Cerebellar cortex (tissue), 1 donor: ENCODE measurements at regions not wholly inside any gene's neighbourhood (a gene's known extent, or its start where the extent isn't known, plus 50 kb on each side); places are given as distances from the start of the nearest gene placed in this dataset.
"Not testable (repeated sequence)": the region's sequence is repeated elsewhere in the genome, so short reads cannot be mapped to it uniquely, and the experiment has no call there.

ENCODE experiments used
- DNase-seq: peaks from one replicate; pipeline ENCODE4 v3.0.0-alpha.2; 2015; ENCODE audit warnings: low spot score

GRCh38 chr15:98524838-98525660 is 123.3 kb upstream of the IGF1R start:
- no peak for DNase-seq

DNA sequence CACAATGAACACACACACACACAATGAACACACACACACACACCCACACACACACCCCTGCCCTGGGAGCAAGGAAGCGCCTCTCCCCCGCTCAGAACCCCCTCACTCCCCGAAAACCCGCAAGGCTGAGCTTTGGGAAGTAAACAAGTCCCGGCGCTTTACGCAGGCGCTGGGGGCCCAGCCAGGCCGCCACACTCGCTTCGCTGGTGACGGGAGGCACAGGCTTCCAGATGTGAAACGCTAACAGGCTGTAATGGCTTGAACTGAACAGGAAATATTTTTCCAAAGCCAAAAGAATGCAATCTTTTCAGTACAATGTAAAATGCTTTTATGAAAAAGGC is 122.7 kb upstream of the IGF1R start:
- DNase-seq = no peak

DNA sequence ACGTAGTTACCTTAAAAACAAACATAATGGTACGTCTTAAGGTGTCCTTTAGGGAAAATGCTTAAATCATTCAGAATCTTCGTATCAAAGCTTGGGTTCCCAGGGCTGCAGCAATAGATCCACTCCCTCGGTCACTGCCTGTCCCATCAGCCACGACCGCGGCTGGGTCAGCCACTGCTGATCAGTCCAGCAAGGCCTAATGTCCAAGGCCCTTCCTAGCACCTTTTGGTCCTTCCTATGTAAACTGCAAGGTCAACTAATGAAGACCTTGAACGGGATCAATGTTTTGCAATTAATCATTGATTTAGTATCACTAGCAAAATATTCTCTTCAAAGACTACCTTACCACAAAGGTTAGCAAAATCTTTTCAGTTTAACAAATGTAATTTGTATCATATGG is 122.2 kb upstream of the IGF1R start:
- DNase-seq = no peak

- DNase-seq = no peak
Measured at GRCh38 chr15:98528046-98528725, 120.2 kb upstream of the IGF1R start.

DNA sequence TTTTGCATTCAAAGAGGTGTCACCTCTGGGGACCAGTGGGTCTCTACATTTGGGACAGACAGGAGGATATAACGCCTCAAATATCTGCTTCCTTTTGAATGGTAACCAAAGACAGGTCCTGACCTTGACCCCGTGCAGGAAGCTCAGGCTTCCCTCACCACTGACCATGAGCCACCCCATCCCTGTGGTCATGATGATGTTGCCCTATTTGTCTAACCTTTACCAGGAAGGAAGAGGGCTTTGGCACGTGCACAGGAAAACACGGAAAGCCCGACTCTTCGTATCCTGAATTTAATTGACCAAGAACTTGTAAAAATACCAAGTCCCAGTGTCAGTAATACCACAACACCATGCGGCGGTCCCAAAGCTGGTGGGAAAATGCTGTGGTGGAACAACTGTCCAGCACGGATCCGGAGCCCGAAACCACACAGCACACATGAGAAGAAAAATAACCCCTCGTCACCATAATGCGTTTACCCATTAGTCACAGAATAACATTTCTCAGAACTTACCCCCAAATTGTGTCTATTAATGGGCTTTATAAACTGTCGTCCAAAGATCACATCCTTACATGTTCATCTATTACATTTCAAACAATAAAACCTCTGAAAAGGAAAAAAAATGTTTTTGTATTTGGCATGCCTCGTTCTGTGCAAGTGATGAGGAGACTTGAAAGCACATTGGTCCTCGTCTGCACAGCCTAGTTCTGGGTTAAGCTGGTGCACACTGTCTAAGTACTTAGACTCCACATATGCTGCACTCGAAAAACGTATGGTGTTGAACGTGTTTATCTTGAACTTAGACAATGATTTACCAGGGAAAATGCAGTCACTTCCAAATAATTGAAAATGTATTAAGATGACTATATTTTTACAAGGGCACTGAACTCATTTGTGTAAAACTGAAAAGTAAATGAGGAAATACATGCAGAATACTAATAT is 118.9 kb upstream of the IGF1R start:
- DNase-seq = no peak

DNA sequence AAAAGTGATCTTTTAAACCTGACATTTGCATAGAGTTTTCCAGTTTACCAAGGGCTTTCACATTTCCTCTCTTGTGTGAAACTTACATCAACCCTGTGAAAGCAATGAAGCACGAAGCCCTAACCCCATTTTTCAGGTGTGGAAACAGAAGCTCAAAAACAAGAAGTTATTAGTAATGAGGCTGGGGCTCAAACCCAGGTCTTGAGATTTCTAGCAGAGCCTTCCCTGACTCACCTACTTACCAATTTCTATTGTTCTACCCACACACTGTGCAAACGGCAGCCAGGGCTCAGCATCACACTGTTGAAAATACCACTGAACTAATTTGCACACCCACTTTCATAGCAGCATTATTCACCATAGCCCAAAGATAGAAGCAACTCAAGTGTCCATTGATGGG is 117.8 kb upstream of the IGF1R start:
- DNase-seq = no peak

- no peak for DNase-seq
Measured at GRCh38 chr15:98532063-98532462, 116.3 kb upstream of the IGF1R start.

- no peak for DNase-seq
Measured at GRCh38 chr15:98536976-98537375, 111.4 kb upstream of the IGF1R start.

DNA sequence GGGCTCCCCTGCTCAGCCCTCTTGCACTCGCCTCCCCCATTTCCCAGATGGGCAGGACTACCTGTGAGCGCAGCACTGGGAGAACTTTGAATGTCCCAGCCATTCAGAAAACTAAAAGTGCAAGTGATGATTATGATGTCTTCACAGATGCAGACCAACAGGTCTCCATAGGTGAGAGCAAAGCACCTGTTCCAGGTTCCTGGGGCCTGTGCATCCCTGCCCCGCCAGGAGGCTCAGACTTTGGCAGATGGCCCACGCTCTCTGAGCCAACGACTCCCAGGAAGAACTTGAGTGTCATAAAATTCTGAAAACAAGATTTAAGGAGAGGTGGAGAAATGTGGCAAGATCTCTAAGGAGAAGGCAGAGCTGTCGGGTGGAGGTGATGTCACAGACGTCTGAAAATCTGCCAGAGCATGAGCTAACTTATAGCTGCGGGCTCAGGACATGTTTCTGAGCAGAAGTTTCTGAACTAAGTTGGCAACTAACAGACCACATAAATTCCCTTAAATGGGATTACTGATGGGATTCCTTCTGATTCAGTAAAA is 110.8 kb upstream of the IGF1R start:
- DNase-seq = no peak

DNA sequence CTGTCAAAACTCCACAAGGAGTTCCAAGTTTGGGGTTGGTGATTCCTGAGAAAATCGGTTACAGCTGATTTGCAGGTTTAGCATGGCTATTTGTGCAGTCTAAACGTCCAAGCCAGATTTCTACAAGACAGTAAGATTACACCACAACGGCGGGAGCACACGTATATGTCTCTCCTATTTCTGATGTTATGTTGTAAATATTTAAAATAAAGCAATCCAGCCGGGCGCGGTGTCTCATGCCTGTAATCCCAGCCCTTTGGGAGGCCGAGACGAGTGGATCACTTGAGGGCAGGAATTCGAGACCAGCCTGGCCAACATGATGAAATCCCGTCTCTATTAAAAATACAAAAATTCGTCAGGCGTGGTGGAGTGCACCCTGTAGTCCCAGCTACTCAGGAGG is 106.8 kb upstream of the IGF1R start:
- DNase-seq = no peak

GRCh38 chr15:98543237-98543636 is 105.1 kb upstream of the IGF1R start:
- no peak for DNase-seq

- DNase-seq = no peak
Measured at GRCh38 chr15:98546329-98546728, 102.0 kb upstream of the IGF1R start.

DNA sequence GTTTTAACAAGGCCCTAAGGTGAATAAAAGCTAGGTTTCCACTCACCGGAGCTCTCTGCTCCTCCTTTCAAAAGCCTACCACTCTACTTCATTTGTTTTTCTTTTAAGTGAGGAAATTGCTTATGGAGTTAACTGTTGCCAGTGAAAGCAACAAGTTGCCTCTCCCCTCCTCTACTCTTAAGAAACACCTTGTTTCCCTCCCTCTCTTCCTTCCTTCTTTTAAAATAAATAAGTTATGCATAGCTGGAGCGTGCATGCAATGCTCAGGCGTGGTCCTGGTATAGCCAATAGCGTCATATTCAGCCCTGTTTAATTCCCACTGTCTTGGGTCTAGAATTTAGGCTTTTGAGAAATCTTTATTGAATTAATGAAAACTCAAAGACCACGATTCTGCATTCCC is 101.1 kb upstream of the IGF1R start:
- DNase-seq = no peak

- no peak for DNase-seq
Measured at GRCh38 chr15:98547741-98548138, 100.6 kb upstream of the IGF1R start.

- peak; percentile 66 for DNase-seq
Measured at GRCh38 chr15:98548139-98548971, 100.0 kb upstream of the IGF1R start.

- DNase-seq = no peak
Measured at GRCh38 chr15:98549003-98549402, 99.3 kb upstream of the IGF1R start.

- DNase-seq = no peak
Measured at GRCh38 chr15:98549741-98550140, 98.6 kb upstream of the IGF1R start.

DNA sequence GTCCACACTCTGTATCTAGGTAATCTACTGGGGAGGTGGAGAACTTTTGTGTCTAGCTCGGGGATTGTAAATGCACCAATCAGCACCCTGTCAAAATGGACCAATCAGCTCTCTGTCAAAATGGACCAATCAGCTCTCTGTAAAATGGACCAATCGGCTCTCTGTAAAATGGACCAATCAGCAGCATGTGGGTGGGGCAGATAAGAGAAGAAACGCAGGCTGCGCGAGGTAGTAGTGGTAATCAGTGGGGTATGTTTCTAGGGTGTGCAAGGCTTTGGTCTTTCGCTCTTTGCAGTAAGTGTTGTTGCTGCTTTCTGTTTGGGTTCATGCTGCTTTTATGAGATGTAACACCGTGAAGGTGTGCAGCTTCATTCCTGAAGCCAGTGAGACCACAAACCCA is 98.0 kb upstream of the IGF1R start:
- DNase-seq = not testable (repeated sequence)

DNA sequence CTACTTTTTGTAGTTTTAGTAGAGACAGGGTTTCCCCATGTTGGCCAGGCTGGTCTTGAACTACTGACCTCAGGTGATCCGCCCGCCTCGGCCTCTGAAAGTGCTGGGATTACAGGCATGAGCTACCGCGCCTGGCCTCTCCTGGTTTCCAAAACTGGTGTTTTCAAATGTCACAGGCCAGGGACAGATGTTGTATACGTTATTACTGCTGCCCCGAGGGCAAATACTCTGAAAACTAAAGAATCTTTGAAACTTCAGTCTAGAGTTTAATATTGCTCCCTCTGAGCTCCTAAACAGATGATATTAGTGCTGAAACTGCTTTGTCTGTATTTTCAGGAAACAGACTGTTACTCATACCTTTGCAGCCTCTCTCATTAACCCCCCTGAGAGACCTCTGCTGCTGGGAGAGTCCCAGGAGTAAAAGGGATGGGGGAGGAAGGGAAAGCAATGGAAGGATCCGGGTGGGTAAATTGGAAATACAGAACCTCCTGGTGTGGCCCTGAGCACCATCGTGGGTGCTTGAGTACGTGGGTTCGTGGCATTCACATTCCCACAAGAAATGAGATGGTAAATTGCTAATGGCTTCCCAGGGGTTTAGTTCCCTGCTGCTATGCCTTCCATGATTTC is 96.3 kb upstream of the IGF1R start:
- DNase-seq = no peak

- no peak for DNase-seq
Measured at GRCh38 chr15:98554272-98555172, 93.8 kb upstream of the IGF1R start.
